HG02759 (cell line): ENCODE measurements at regions not wholly inside any gene's neighbourhood (a gene's known extent, or its start where the extent isn't known, plus 50 kb on each side); places are given as distances from the start of the nearest gene placed in this dataset.
"Not testable (repeated sequence)": the region's sequence is repeated elsewhere in the genome, so short reads cannot be mapped to it uniquely, and the experiment has no call there.

Source experiments
- ATAC-seq: cut with Tn5 transposase; IDR thresholded peaks from one replicate; pipeline ENCODE4 v1.9.1; 2021; ENCODE audit warnings: mild to moderate bottlenecking, moderate library complexity; ENCODE audit not compliant: unreplicated experiment

- no peak for ATAC-seq
These were observed 71.3 kb upstream of the DGKB start for GRCh38 chr7:14973712-14974428.

DNA sequence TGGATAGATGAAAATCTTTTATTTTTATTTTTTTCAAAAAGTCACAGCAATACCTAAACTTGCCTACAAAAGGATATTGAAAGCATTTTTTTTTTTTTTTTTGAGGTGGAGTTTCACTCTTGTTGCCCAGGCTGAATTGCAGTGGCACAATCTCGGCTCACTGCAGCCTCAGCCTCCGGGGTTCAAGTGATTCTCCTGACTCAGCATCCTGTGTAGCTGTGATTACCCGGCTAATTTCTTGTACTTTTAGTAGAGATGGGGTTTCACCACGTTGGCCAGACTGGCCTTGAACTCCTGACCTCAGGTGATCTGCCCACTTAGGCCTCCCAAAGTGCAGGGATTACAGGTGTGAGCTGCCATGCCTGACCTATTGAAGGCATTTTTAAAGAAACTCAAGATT lies 69.1 kb upstream of the DGKB start:
- not testable (repeated sequence) for ATAC-seq

DNA sequence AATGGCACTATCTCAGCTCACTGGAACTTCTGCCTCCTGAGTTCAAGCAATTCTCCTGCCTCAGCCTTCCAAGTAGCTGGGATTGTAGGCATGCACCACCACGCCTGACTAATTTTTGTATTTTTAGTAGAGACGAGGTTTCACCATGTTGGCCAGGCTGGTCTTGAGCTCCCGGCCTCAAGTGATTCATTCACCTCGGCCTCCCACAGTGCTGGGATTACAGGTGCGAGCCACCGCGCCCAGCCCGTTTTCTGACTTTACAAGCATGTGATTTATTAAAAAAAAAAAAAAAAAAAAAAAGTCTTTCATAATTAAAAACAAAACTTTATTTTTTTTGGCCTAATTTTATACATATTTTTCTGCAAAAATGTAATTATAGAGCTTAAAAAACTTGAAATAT lies 64.8 kb upstream of the DGKB start:
- not testable (repeated sequence) for ATAC-seq

DNA sequence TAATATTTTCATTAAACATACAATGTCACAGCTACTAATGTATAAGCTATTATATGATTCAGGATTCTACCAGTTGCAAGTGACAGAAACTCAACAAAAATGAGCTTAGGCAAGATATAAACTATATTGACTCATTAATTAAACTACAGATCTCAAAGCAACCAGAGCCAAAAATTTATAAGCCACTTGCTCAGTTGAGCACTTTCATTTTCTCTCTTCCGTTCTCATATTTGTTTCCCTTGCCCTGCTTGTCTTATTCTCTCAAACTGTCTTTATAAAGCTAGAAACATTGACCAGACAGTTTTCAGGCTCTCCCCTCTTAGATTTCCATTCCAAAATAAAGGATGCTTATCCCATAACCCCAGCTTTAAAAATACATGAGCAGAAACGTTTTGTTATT lies 60.2 kb upstream of the DGKB start:
- no peak for ATAC-seq

DNA sequence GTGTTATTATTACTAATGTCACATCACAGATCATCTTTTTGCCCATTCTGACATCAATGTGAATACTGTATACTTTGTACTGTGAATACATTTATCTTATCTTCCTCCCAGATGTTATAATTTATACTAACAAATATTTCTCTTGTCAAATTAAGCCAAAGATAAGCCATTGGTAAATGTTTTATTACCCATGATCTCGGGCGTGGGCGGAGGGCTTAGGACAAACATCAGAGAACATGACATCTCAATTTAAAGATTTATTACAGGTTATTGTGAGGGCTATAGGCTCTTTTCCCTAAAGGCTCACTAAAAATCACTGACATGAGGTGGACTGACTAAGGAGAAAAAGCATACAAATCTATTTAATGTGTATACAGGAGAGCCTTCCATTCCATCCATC lies 58.2 kb upstream of the DGKB start:
- no peak for ATAC-seq

GRCh38 chr7:14959339-14959738 lies 56.8 kb upstream of the DGKB start:
- ATAC-seq, result no peak

DNA sequence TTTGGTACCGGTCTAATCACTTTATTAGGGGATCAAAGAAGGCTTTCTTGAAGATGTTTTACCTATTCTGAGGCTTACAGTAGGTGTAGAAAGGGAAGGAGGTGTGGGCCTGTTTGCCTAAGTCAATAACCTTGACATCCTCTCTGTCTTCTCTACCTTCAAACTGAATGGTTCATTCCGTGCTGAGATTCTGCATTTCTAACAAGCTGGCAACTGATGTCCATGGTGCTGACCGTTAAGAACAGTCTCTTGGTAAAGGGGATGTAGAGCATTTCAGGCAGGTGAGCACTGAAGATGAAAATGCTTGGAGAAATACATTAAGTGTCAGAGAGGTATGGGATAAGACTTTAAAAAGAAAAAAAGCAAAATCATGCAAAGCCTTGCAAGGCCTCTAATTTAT lies 51.5 kb upstream of the DGKB start:
- ATAC-seq, result no peak
